Panc1 (cell line): ENCODE measurements at regions not wholly inside any gene's neighbourhood (a gene's known extent, or its start where the extent isn't known, plus 50 kb on each side); places are given as distances from the start of the nearest gene placed in this dataset.

Source experiments
- CTCF ChIP-seq: fragments of 450-650 bp; IDR thresholded peaks from 2 replicates; pipeline ENCODE4 v1.5.1; 2017; ENCODE audit warnings: mild to moderate bottlenecking
- REST ChIP-seq, 2 experiments: IDR thresholded peaks; 2 replicates each; pipeline ENCODE4 v1.6.1; 2011 to 2012; ENCODE audit warnings: low read depth in 2 of 2, control low read depth in 1 of 2, low read length in 1 of 2, mild to moderate bottlenecking in 1 of 2, moderate library complexity in 1 of 2; ENCODE audit not compliant: insufficient read depth in 1 of 2

- TF ChIP-seq REST (IDR thresholded peaks at IDR 0.05; ENCODE audit: insufficient read depth in 1 of 2, low read depth in 2 of 2, low read length in 1 of 2) (no peak), CTCF (no peak)
Observed at GRCh38 chr18:78762753-78763152, 216.9 kb upstream of the SALL3 start.
